22Rv1 (cell line): ENCODE measurements at regions not wholly inside any gene's neighbourhood (a gene's known extent, or its start where the extent isn't known, plus 50 kb on each side); places are given as distances from the start of the nearest gene placed in this dataset.

Experiments
- H3K27ac ChIP-seq: fragments of 450-650 bp; 2 replicates; pipeline ENCODE4 v1.5.1; 2017
- CTCF ChIP-seq: fragments of 450-650 bp; IDR thresholded peaks from 2 replicates; pipeline ENCODE4 v1.5.1; 2017; ENCODE audit warnings: mild to moderate bottlenecking
- ZFX ChIP-seq: fragments of 450-650 bp; IDR thresholded peaks from 2 replicates; pipeline ENCODE4 v1.6.1; 2017; ENCODE audit warnings: antibody characterized with exemption, borderline replicate concordance

- TF ChIP-seq ZFX = no peak
- TF ChIP-seq CTCF = no peak
- H3K27ac ChIP-seq = no peak overlapping the region
Measured at GRCh38 chr1:2948001-2948750, 73.1 kb upstream of the ACTRT2 start.

- no peak for TF ChIP-seq CTCF
- TF ChIP-seq ZFX = no peak
- H3K27ac ChIP-seq = no peak overlapping the region
Measured at GRCh38 chr1:2948751-2949680, 72.3 kb upstream of the ACTRT2 start.

- H3K27ac ChIP-seq = no peak overlapping the region
- TF ChIP-seq ZFX = no peak
- no peak for TF ChIP-seq CTCF
Measured at GRCh38 chr1:2949966-2950925, 71.0 kb upstream of the ACTRT2 start.

- no peak overlapping the region for H3K27ac ChIP-seq
- TF ChIP-seq CTCF = no peak
- no peak for TF ChIP-seq ZFX
Measured at GRCh38 chr1:2950926-2951305, 70.4 kb upstream of the ACTRT2 start.

GRCh38 chr1:2951856-2952255, 69.4 kb upstream of the ACTRT2 start:
- TF ChIP-seq ZFX = no peak
- no peak for TF ChIP-seq CTCF
- no peak overlapping the region for H3K27ac ChIP-seq

GRCh38 chr1:2952371-2952770, 68.9 kb upstream of the ACTRT2 start:
- no peak for TF ChIP-seq ZFX
- TF ChIP-seq CTCF = no peak
- no peak overlapping the region for H3K27ac ChIP-seq
